HK-2 (cell line): ENCODE measurements at regions not wholly inside any gene's neighbourhood (a gene's known extent, or its start where the extent isn't known, plus 50 kb on each side); places are given as distances from the start of the nearest gene placed in this dataset.

Experiments
- DNase-seq: peaks from one replicate; pipeline ENCODE4 v3.0.0-alpha.2; 2018; ENCODE audit not compliant: unreplicated experiment

GRCh38 chr10:61188691-61189090 lies 244.7 kb upstream of the RHOBTB1 start:
- DNase-seq, result no peak

GRCh38 chr10:61188101-61188500 lies 244.1 kb upstream of the RHOBTB1 start:
- DNase-seq, result no peak

DNA sequence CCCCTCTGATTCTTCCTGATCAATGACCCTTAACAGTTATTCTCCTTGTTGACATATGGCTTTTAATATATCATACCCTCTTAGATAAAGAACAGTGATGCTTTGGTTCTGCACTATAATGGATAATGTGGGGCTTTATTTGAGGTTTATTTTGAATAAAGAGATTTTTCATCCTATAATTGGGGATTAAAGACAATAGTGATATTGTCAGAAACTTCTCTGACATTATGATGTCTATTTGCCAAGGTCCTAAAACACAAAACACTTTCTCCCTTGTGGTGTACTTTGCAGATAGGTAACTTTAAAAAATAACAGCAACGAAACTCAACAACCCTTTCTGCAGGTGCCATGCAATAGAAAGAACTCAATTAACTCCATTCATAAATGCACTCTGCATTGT lies 243.6 kb upstream of the RHOBTB1 start:
- DNase-seq, result no peak

GRCh38 chr10:61186408-61186807 lies 242.4 kb upstream of the RHOBTB1 start:
- no peak for DNase-seq

DNA sequence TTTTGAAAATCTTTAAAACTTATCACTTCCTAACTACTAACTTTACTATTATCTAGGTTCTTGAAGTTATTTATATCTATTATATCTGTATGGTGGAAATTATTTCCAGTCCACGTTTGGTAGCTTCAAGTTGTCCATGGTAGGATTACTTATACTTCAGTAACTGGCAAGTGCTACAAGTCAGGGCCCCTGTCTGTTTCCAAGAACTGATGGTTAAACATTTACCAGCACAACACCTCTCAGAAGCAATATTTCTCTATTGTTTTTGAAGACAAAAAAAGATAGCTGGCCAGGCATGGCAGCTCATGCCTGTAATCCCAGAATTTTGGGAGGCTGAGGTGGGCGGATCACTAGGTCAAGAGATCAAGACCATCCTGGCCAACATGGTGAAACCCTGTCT lies 240.4 kb upstream of the RHOBTB1 start:
- no peak for DNase-seq

DNA sequence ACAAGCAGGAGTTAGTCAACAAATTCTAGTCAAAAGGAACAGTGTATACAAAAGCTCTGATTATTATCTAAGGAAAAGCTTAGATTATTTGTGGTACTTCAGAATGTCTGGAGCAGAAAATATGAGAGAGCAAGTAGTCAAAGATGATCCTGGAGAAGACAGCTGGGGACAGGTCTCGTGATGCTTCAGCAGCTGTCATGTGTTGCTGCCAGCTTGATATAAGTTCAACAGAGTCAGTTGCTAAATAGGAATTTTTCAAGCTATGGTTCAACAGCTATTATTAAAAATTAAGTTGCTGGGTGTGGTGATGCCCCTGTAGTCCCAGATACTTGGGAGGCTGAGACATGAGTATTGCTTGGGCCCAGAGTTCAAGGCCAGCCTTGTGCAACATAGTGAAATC lies 240.0 kb upstream of the RHOBTB1 start:
- DNase-seq, result no peak

DNA sequence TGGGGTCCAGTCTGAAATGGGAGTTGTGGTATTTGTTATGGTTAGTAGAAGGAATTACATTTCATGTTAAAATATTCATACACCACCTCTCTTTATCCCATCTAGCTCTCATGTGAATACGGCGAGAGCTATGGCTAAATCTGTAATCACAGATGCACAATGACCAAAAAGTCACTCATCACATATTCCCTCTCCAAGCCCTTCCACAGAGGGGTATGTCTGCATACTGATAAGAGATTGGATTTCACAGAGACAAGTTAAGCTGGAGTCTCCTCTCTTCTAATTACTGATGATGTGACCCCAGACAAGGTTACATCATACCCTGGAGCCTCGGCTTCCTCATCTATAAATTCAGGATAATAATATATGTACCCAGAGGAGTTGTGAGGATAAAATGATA lies 237.8 kb upstream of the RHOBTB1 start:
- DNase-seq, result no peak

- DNase-seq, result no peak
These were observed 235.8 kb upstream of the RHOBTB1 start for GRCh38 chr10:61179771-61180170.

DNA sequence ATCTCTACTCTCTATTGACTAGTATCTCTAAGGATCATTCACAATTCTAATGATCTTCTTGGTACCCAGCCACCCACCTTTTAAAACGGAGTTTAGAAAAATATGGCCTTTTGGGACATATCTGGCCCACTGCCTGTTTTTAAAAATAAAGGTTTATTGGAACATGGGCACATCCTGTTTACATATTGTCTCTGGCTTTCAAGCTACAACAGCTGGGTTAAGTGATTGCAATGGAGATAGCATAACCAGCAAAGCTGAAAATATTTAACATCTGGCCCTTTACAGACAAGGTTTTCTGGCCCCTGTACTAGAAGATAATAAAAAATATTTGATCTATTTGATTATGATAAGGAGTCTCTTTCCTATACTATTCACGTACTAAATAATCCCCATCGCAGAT lies 232.4 kb upstream of the RHOBTB1 start:
- no peak for DNase-seq

- DNase-seq, result no peak
These were observed 231.3 kb upstream of the RHOBTB1 start for GRCh38 chr10:61175316-61175715.

DNA sequence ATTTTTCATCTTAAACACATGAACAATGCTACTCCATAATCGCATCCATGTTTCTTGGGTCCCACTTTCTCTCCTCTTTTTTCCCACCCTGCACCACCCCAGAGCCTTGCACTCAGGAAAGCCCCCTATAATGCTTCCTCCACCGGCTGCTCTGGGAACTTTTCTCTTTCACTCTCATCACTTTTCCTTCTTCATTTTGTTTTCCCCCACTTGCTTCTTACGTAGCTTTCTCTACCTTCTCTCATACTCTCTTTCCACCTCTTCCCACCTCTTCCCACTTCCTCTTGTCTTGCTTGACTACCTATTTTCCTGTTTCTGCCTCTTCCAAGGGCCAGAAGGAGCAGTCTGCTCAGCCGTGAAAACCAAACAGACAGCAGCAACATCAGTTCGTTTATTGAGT lies 229.5 kb upstream of the RHOBTB1 start:
- DNase-seq, result no peak

DNA sequence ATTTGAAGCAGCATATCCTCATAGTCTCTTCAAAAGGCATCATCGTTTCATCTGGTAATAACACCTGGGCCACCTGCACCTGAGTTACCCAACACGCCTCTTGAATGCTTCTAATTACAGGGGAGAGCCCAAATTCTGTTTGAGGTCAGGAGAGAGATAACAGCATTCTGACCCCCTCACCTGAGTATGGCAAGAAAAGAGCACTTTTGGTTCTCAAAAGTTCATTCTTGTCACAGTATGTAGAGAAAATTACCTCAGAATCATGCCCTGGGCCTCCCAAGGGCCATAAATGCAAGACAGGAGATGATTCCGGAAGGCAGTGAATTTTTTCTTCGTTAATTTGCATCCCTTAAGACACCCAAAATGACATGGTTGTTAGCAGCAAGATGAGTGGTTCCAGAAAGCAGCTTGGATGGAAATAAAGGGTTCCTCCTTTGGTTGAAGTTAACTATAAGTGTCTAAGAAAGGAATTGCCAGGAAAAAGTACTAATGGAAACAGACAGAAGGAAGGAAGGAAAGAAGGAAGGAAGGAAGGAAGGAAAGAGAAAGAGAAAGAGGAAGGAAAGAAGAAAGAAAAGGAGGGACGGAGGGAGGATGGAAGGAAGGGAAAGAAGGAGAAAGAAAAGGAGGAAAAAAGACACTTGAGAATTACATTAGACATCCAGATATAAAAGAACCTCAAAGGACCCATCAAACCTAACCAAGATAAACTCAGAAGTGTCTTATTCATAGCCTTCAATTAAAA lies 228.4 kb upstream of the RHOBTB1 start:
- DNase-seq, result no peak

GRCh38 chr10:61170594-61170993 lies 226.6 kb upstream of the RHOBTB1 start:
- DNase-seq, result no peak

- no peak for DNase-seq
These were observed 225.3 kb upstream of the RHOBTB1 start for GRCh38 chr10:61169294-61169693.

GRCh38 chr10:61166489-61166888 lies 222.5 kb upstream of the RHOBTB1 start:
- no peak for DNase-seq

DNA sequence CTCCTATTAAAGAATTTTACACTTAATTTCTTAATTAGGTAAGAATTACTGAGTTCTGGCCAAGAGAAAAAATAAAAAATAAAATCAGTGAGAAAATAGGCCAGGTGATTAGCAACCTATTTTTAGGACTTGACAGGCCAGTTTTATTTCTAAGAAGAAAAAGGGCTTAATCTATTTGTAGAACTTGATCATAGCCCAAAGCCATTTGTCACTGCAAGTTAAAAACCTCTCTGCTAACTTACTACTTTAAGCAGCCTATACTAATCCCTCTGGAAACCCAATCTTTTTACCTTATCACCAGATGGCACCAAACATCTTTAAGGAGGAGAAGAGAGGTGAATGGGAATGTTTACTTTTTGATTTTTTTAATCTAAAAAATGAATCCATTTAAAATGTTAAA lies 222.1 kb upstream of the RHOBTB1 start:
- DNase-seq, result no peak

- DNase-seq, result no peak
These were observed 220.6 kb upstream of the RHOBTB1 start for GRCh38 chr10:61164458-61165160.

DNA sequence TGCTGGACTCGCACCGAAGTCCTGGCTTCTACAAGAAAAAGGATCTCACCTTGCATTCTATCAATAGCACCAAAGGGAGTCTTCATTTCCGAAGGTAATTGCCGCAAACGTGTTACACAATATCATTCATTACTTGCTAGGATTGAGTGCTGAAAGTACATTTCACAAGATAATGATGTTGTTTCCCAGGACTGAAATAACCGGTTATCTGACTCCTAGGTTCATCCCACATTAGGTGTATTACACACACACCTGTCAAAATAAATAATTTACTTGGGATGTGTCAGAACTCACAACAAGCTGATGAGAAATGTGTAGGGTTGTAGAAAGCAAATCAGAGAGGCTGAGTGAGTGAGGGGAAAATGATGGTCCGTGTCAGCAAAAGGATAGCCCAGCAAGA lies 219.4 kb upstream of the RHOBTB1 start:
- DNase-seq, result no peak

DNA sequence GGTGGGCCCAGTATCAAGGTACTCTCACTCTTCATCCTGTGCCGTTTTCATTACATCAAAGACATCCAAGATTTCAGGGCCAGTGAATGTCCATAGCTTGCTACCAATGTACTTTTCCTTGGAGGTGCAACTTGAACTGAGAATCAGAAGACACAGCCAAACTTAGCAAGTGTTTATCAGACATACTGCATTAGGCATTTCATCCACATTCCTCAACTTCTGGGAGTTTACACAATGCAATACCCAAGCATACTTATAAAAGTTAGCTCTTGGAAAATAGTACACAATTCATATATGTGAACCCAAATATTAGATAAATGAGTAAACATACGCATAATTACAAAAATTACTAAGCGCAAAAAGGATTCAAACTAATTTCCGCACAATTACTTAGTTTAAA lies 216.3 kb upstream of the RHOBTB1 start:
- no peak for DNase-seq

DNA sequence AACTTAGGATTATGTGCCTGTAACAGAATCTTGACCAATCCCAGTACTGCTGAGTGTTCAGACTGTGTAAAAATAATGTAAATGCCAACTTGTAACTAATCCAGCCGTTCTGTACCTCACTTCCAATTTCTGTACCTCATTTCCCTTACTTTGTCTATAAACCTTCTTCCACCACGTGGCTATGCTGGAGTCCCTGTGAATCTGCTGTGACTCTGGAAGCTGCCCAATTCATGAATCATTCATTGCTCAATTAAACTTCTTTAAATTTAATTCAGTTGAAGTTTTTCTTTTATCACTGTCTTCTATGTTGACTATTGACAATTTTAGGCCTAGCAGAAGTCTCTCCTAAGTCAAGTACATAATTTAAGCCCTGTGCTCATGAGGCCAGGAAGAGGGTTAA lies 215.3 kb upstream of the RHOBTB1 start:
- DNase-seq, result no peak

- no peak for DNase-seq
These were observed 213.2 kb upstream of the RHOBTB1 start for GRCh38 chr10:61157182-61157581.

GRCh38 chr10:61153771-61154170 lies 209.8 kb upstream of the RHOBTB1 start:
- DNase-seq, result no peak

GRCh38 chr10:61151059-61151458 lies 207.1 kb upstream of the RHOBTB1 start:
- DNase-seq, result no peak

DNA sequence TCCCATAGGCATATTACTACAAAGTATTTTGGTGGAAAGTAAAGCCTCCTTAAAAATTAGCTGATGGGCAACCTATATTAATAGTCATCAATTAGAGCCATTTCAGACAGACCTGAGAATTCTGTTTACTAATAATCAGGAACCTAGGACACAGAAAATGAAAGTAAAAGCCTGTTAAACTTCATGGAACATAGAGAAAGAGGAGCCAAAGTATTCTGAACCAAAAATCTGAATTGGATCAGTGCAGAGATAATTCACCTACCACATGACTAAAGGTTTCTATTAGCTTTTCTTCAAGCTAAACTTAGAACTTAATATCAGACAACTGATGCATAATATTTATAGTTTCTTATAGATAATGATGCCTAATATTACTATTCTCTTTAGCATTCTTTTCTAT lies 204.5 kb upstream of the RHOBTB1 start:
- no peak for DNase-seq
